ENCODE measurements at regions not wholly inside any gene's neighbourhood (a gene's known extent, or its start where the extent isn't known, plus 50 kb on each side); places are given as distances from the start of the nearest gene placed in this dataset.

DNA sequence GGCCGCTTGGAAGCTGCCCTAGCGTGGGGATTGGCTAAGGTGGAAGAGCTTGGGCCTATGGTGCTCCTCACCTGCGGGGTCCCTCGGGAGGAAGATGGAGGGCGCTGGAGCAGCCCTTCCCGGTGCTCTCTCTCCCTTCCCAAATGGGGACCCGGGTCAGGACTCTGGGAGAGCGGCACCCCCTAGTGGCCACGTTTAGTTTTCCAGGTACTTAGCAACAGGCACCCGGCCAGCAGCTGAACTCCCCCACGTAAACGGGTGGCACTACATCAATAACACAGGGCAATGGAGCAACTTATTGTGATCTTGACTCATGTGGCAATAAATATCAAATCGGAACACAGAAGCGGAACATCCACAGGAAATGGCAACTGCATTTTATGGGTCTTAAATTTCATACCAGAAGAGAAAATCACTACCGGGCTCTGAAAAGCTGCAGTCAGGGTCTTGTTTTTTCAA is 316.6 kb downstream of the AGTPBP1 start:
- ChIA-PET CTCF (interaction anchor here (0.7 to 1.4 kb wide), 10 partner anchors 9 to 1553 kb away, joined by 3 to 7 read pairs (median 4); no protein-coding TSS in a partner anchor), POLR2A (no interaction called here)
- Mint-ChIP-seq H3K4me1 (peaks cover 4% of the 10 kb centered on the region), H3K36me3 (ENCODE audit: low read depth) (no peaks in the 10 kb centered on the region), H3K27ac (no peak overlapping the region), H3K4me3 (no peak overlapping the region), H3K9me3 (ENCODE audit: low read depth) (no peaks in the 10 kb centered on the region), H3K27me3 (peaks cover 23% of the 10 kb centered on the region)
- intact Hi-C loops (cut with DNase I, micrococcal nuclease) = loop anchor here (1.0 to 10.0 kb wide), 4 partner anchors 728 to 1030 kb away; partner anchors contain the start of gene NTRK2 (in 1 of the 2)
- DNase-seq = peak; percentile 79
- peak; percentile 51 for ATAC-seq

DNA sequence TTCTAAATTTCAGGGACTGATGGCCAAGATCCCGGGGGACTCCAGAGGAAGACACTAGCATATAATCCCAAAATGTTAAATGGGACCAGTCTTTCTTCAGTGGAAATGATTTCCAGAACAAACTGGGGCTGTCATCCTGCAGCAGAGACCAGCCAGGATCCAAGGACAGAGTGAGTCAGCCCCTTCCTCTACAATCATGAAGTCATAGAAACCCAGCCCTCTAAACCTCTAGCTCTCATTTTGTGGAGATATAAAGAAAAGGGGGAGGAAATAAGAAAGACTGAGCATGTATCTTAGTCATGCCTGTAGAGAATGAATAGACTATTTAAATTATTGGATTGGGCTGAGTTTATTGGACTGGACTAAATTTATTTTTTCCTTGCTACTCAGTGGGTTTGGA is 318.3 kb downstream of the AGTPBP1 start:
- H3K27me3 Mint-ChIP-seq = peaks cover 17% of the 10 kb centered on the region

GRCh38 chr9:85421641-85422040 is 320.1 kb downstream of the AGTPBP1 start:
- CTCF ChIA-PET = interaction anchor here (1.0 kb wide), 1 partner anchor 26 kb away, joined by 3 read pairs; no protein-coding TSS in a partner anchor
- Mint-ChIP-seq H3K27me3 (peaks cover 10% of the 10 kb centered on the region), H3K4me3 (no peak overlapping the region), H3K4me1 (peaks cover 4% of the 10 kb centered on the region), H3K36me3 (ENCODE audit: low read depth) (no peaks in the 10 kb centered on the region), H3K27ac (no peak overlapping the region), H3K9me3 (ENCODE audit: low read depth) (no peaks in the 10 kb centered on the region)
- intact Hi-C loops (cut with DNase I, micrococcal nuclease) = loop anchor here (10.0 kb wide), 2 partner anchors 757 to 1027 kb away; partner anchors contain the start of gene NTRK2 (in 1 of the 2)
- DNase-seq (no peak), ATAC-seq (no peak)
- POLR2A ChIA-PET = interaction anchor here (0.7 kb wide), 1 partner anchor 89 kb away, joined by 3 read pairs; no protein-coding TSS in a partner anchor

More for the DNA sequence above, 318.3 kb downstream of the AGTPBP1 start:
- Mint-ChIP-seq H3K36me3 (ENCODE audit: low read depth) (no peaks in the 10 kb centered on the region), H3K9me3 (ENCODE audit: low read depth) (no peaks in the 10 kb centered on the region), H3K27ac (no peak overlapping the region), H3K4me1 (peaks cover 4% of the 10 kb centered on the region), H3K4me3 (no peak overlapping the region)
- intact Hi-C loops (cut with DNase I, micrococcal nuclease) = loop anchor here (10.0 kb wide), 2 partner anchors 759 to 1029 kb away; partner anchors contain the start of gene NTRK2 (in 1 of the 2)
- ChIA-PET CTCF (interaction anchor here (1.0 kb wide), 1 partner anchor 11 kb away, joined by 3 read pairs; no protein-coding TSS in a partner anchor), POLR2A (interaction anchor here (0.6 kb wide), 1 partner anchor 650 kb away, joined by 11 read pairs; no protein-coding TSS in a partner anchor)
- DNase-seq (no peak), ATAC-seq (no peak)

- ATAC-seq = peak; percentile 47
- intact Hi-C loops (cut with DNase I, micrococcal nuclease) = loop anchor here (10.0 kb wide), 2 partner anchors 756 to 1026 kb away; partner anchors contain the start of gene NTRK2 (in 1 of the 2)
- DNase-seq = no peak
- H3K4me3 Mint-ChIP-seq = no peak overlapping the region
- ChIA-PET CTCF (interaction anchor here (0.6 to 1.1 kb wide), 5 partner anchors 16 to 725 kb away, joined by 3 read pairs; no protein-coding TSS in a partner anchor), POLR2A (no interaction called here)
- H3K27me3 Mint-ChIP-seq = peaks cover 6% of the 10 kb centered on the region
- H3K27ac Mint-ChIP-seq = no peak overlapping the region
- peaks cover 4% of the 10 kb centered on the region for H3K4me1 Mint-ChIP-seq
- H3K9me3 Mint-ChIP-seq (ENCODE audit: low read depth) = no peaks in the 10 kb centered on the region
- no peaks in the 10 kb centered on the region for H3K36me3 Mint-ChIP-seq (ENCODE audit: low read depth)
These were observed 321.0 kb downstream of the AGTPBP1 start for GRCh38 chr9:85420750-85421149.

GRCh38 chr9:85417674-85418073 is 324.1 kb downstream of the AGTPBP1 start:
- Mint-ChIP-seq H3K27ac (no peak overlapping the region), H3K36me3 (ENCODE audit: low read depth) (no peaks in the 10 kb centered on the region), H3K4me3 (no peak overlapping the region), H3K27me3 (peaks cover 3% of the 10 kb centered on the region), H3K9me3 (ENCODE audit: low read depth) (no peaks in the 10 kb centered on the region), H3K4me1 (peaks cover 4% of the 10 kb centered on the region)
- ChIA-PET POLR2A (no interaction called here), CTCF (no interaction called here)
- intact Hi-C loops (cut with DNase I, micrococcal nuclease) = no loop called here
- DNase-seq = no peak
- ATAC-seq = no peak

- Mint-ChIP-seq H3K9me3 (ENCODE audit: low read depth) (no peaks in the 10 kb centered on the region), H3K27me3 (peaks cover 3% of the 10 kb centered on the region), H3K36me3 (ENCODE audit: low read depth) (no peaks in the 10 kb centered on the region), H3K4me1 (peaks cover 4% of the 10 kb centered on the region), H3K4me3 (no peak overlapping the region), H3K27ac (no peak overlapping the region)
- CTCF ChIA-PET = interaction anchor here (0.9 to 1.2 kb wide), 2 partner anchors 9 to 1291 kb away, joined by 3 read pairs; no protein-coding TSS in a partner anchor
- POLR2A ChIA-PET = no interaction called here
- peak; percentile 30 for ATAC-seq
- no peak for DNase-seq
- intact Hi-C loops (cut with DNase I, micrococcal nuclease) = no loop called here
These were observed 325.0 kb downstream of the AGTPBP1 start for GRCh38 chr9:85416715-85417114.

DNA sequence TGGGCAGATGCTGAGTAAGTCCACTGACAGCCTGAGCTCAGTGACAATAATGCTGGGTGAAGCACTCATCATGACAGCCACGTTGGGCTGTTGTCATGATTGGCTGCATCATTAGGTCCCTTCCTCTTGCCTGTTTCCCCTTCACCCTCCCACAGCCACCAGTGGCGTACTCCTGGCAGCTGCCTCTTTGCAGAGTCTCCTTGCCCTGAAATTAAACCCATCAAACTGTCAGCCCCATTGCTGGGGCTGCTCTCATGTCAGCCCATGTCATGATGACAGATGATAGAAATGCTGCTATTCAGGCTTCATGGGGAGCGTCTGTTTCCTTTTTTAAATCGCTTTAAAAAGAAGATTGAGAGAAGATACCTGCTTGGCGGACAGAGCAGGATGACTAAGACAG is 327.4 kb downstream of the AGTPBP1 start:
- no peak overlapping the region for H3K4me3 Mint-ChIP-seq
- DNase-seq (no peak), ATAC-seq (no peak)
- H3K36me3 Mint-ChIP-seq (ENCODE audit: low read depth) = no peaks in the 10 kb centered on the region
- H3K27me3 Mint-ChIP-seq = peaks cover 3% of the 10 kb centered on the region
- POLR2A ChIA-PET = no interaction called here
- H3K9me3 Mint-ChIP-seq (ENCODE audit: low read depth) = no peaks in the 10 kb centered on the region
- intact Hi-C loops (cut with DNase I, micrococcal nuclease) = no loop called here
- no peak overlapping the region for H3K27ac Mint-ChIP-seq
- H3K4me1 Mint-ChIP-seq = no peaks in the 10 kb centered on the region
- CTCF ChIA-PET = interaction anchor here (0.8 kb wide), 1 partner anchor 240 kb away, joined by 3 read pairs; no protein-coding TSS in a partner anchor

GRCh38 chr9:85408494-85408893 is 333.3 kb downstream of the AGTPBP1 start:
- CTCF ChIA-PET = no interaction called here
- intact Hi-C loops (cut with DNase I, micrococcal nuclease) = no loop called here
- Mint-ChIP-seq H3K27me3 (peaks cover 6% of the 10 kb centered on the region), H3K36me3 (ENCODE audit: low read depth) (no peaks in the 10 kb centered on the region), H3K9me3 (ENCODE audit: low read depth) (no peaks in the 10 kb centered on the region), H3K27ac (no peak overlapping the region), H3K4me3 (no peak overlapping the region), H3K4me1 (no peaks in the 10 kb centered on the region)
- DNase-seq (no peak), ATAC-seq (no peak)
- POLR2A ChIA-PET = no interaction called here

GRCh38 chr9:85405566-85405950 is 336.2 kb downstream of the AGTPBP1 start:
- H3K9me3 Mint-ChIP-seq (ENCODE audit: low read depth) = no peaks in the 10 kb centered on the region
- H3K36me3 Mint-ChIP-seq (ENCODE audit: low read depth) = no peaks in the 10 kb centered on the region
- POLR2A ChIA-PET = no interaction called here
- H3K27me3 Mint-ChIP-seq = peaks cover 8% of the 10 kb centered on the region
- intact Hi-C loops (cut with DNase I, micrococcal nuclease) = no loop called here
- H3K27ac Mint-ChIP-seq = no peak overlapping the region
- no peaks in the 10 kb centered on the region for H3K4me1 Mint-ChIP-seq
- CTCF ChIA-PET = no interaction called here
- ATAC-seq (no peak), DNase-seq (no peak)
- H3K4me3 Mint-ChIP-seq = no peak overlapping the region

DNA sequence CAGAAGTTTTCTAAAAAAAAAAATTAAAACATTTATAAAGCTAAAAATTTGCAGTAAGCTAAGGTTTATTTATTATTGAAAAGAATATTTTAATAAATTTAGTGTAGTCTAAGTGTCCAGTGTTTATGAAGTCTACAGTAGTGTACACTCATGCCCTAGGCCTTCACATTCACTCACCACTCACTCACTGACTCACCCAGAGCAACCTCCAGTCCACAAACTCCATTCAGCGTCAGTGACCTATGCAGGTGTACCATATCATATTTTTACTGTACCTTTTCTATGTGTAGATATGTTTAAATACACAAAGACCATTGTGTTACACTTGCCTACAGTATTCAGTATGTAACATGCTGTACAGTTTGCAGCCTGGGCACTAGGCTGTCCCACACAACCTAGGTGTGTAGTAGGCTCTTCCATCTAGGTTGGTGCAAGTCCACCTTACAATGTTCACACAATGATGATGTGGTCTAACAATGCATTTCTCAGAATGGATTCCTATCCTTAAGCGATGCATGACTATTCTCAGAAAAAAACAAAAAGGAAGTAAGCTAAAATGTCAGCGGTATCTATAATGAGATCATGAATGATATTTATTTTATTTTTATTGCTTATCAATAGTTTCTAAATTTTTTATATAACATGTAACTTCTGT is 336.7 kb downstream of the AGTPBP1 start:
- ATAC-seq = no peak
- intact Hi-C loops (cut with DNase I, micrococcal nuclease) = no loop called here
- no peaks in the 10 kb centered on the region for H3K4me1 Mint-ChIP-seq
- ChIA-PET POLR2A (no interaction called here), CTCF (interaction anchor here (0.6 kb wide), 1 partner anchor 318 kb away, joined by 3 read pairs; no protein-coding TSS in a partner anchor)
- no peak overlapping the region for H3K4me3 Mint-ChIP-seq
- no peak overlapping the region for H3K27ac Mint-ChIP-seq
- H3K36me3 Mint-ChIP-seq (ENCODE audit: low read depth) = no peaks in the 10 kb centered on the region
- H3K27me3 Mint-ChIP-seq = peaks cover 9% of the 10 kb centered on the region
- DNase-seq = no peak
- no peaks in the 10 kb centered on the region for H3K9me3 Mint-ChIP-seq (ENCODE audit: low read depth)

DNA sequence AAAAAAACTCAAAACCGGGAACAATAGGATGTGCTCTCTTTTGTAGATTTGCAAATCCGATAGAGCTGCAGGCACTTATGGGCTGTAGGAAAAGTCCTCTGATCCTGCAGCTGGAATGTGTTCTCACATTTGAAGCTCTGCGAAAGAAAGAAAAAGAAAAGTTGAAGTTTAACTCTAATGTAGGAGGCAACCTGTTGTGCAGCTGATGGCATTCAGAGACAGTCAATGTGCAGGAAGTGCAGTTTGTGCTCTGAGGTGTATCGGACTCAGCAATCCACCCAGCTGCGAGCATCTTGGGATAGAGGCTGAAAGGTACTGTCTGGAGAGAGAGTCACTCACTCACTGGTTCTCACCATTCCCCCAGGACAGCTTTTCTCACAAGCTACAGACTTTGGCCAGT is 339.2 kb downstream of the AGTPBP1 start:
- H3K36me3 Mint-ChIP-seq (ENCODE audit: low read depth) = no peaks in the 10 kb centered on the region
- peaks cover 9% of the 10 kb centered on the region for H3K27me3 Mint-ChIP-seq
- no peaks in the 10 kb centered on the region for H3K9me3 Mint-ChIP-seq (ENCODE audit: low read depth)
- no peak overlapping the region for H3K4me3 Mint-ChIP-seq
- H3K4me1 Mint-ChIP-seq = no peaks in the 10 kb centered on the region
- ATAC-seq = no peak
- DNase-seq = no peak
- H3K27ac Mint-ChIP-seq = no peak overlapping the region
- CTCF ChIA-PET = no interaction called here
- POLR2A ChIA-PET = no interaction called here
- intact Hi-C loops (cut with DNase I, micrococcal nuclease) = no loop called here

DNA sequence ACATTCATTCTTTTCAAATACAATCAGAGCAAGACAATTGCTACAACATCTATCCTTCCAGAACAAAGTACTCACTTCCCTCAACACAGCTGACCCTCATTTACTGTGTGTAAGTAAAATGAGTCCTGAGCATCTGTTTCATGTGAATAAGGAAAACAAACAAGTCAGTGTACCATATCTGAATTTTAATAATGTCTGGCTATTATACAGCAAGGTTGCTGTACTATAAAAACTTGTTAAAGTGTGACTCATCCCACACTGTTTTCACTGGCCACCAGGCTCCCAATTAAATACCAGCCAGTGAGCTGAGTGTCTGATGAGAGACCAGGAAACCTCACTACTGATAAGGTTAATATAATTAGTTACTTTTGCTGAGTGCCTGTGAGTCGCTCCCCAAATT is 339.8 kb downstream of the AGTPBP1 start:
- H3K36me3 Mint-ChIP-seq (ENCODE audit: low read depth) = no peaks in the 10 kb centered on the region
- no peaks in the 10 kb centered on the region for H3K4me1 Mint-ChIP-seq
- H3K9me3 Mint-ChIP-seq (ENCODE audit: low read depth) = no peaks in the 10 kb centered on the region
- DNase-seq = no peak
- H3K27ac Mint-ChIP-seq = no peak overlapping the region
- ATAC-seq = no peak
- intact Hi-C loops (cut with DNase I, micrococcal nuclease) = no loop called here
- POLR2A ChIA-PET = no interaction called here
- peaks cover 8% of the 10 kb centered on the region for H3K27me3 Mint-ChIP-seq
- no peak overlapping the region for H3K4me3 Mint-ChIP-seq
- CTCF ChIA-PET = no interaction called here

All from activated CD4-positive, alpha-beta T cell treated with anti-CD3 and anti-CD28 coated beads for 36 hours (primary cell).